GM21381 (cell line): ENCODE measurements at regions not wholly inside any gene's neighbourhood (a gene's known extent, or its start where the extent isn't known, plus 50 kb on each side); places are given as distances from the start of the nearest gene placed in this dataset.

Source experiments
- ATAC-seq: cut with Tn5 transposase; IDR thresholded peaks from one replicate; pipeline ENCODE4 v1.9.1; 2021; ENCODE audit warnings: mild to moderate bottlenecking, moderate library complexity; ENCODE audit not compliant: unreplicated experiment

GRCh38 chr5:143870362-143870761 is 58.4 kb downstream of the HMHB1 start:
- no peak for ATAC-seq

GRCh38 chr5:143870871-143871632 is 59.1 kb downstream of the HMHB1 start:
- no peak for ATAC-seq

- ATAC-seq = no peak
Measured at GRCh38 chr5:143871672-143872071, 59.7 kb downstream of the HMHB1 start.

GRCh38 chr5:143874312-143874711 is 62.4 kb downstream of the HMHB1 start:
- no peak for ATAC-seq

- no peak for ATAC-seq
Measured at GRCh38 chr5:143877196-143877595, 65.2 kb downstream of the HMHB1 start.

- no peak for ATAC-seq
Measured at GRCh38 chr5:143878430-143878829, 66.5 kb downstream of the HMHB1 start.

- no peak for ATAC-seq
Measured at GRCh38 chr5:143879646-143880045, 67.7 kb downstream of the HMHB1 start.

- no peak for ATAC-seq
Measured at GRCh38 chr5:143880178-143880577, 68.2 kb downstream of the HMHB1 start.

GRCh38 chr5:143882520-143882919 is 70.6 kb downstream of the HMHB1 start:
- ATAC-seq = no peak

GRCh38 chr5:143886096-143886495 is 74.1 kb downstream of the HMHB1 start:
- no peak for ATAC-seq

- no peak for ATAC-seq
Measured at GRCh38 chr5:143886651-143887638, 75.0 kb downstream of the HMHB1 start.

- ATAC-seq = no peak
Measured at GRCh38 chr5:143887903-143888665, 76.1 kb downstream of the HMHB1 start.

- no peak for ATAC-seq
Measured at GRCh38 chr5:143888912-143889311, 77.0 kb downstream of the HMHB1 start.

- no peak for ATAC-seq
Measured at GRCh38 chr5:143889986-143890385, 78.0 kb downstream of the HMHB1 start.

- no peak for ATAC-seq
Measured at GRCh38 chr5:143890487-143890886, 78.5 kb downstream of the HMHB1 start.

- no peak for ATAC-seq
Measured at GRCh38 chr5:143892271-143892670, 80.3 kb downstream of the HMHB1 start.

GRCh38 chr5:143892908-143893307 is 80.9 kb downstream of the HMHB1 start:
- no peak for ATAC-seq

- no peak for ATAC-seq
Measured at GRCh38 chr5:143893638-143894037, 81.7 kb downstream of the HMHB1 start.

GRCh38 chr5:143896516-143896915 is 84.6 kb downstream of the HMHB1 start:
- no peak for ATAC-seq

GRCh38 chr5:143896966-143897365 is 85.0 kb downstream of the HMHB1 start:
- no peak for ATAC-seq

GRCh38 chr5:143898381-143898780 is 86.4 kb downstream of the HMHB1 start:
- no peak for ATAC-seq
